Prostate gland (tissue), 2 donors: ENCODE measurements at regions not wholly inside any gene's neighbourhood (a gene's known extent, or its start where the extent isn't known, plus 50 kb on each side); places are given as distances from the start of the nearest gene placed in this dataset.

Source experiments
- DNase-seq: peaks from one replicate; pipeline ENCODE4 v3.0.0-alpha.2; 2019; ENCODE audit warnings: low spot score
- H3K27ac ChIP-seq, 2 donors: fragments of 200-600 bp; sonication (generic); 2 replicates each; pipeline ENCODE4 v1.5.1; 2017 to 2019
- H3K27me3 ChIP-seq: fragments of 200-600 bp; sonication (generic); replicated peaks from 2 replicates; pipeline ENCODE4 v1.5.1; 2019; ENCODE audit not compliant: insufficient read depth
- H3K36me3 ChIP-seq, 2 donors: fragments of 200-600 bp; sonication (generic); 1 replicate in 1 of 2; 2 replicates in 1 of 2; pipeline versions ENCODE4 v1.5.1 to v1.8.1; 2017 to 2019
- H3K4me1 ChIP-seq: fragments of 200-600 bp; sonication (generic); replicated peaks from 2 replicates; pipeline ENCODE4 v1.5.1; 2019
- H3K4me3 ChIP-seq, 2 donors: fragments of 200-600 bp; sonication (generic); 2 replicates each; pipeline ENCODE4 v1.5.1; 2017 to 2019
- H3K9me3 ChIP-seq: fragments of 200-600 bp; sonication (generic); 2 replicates; pipeline ENCODE4 v1.5.1; 2017
- CTCF ChIP-seq, 4 experiments: fragments of 200-600 bp in 2 of 4; fragments of 450-650 bp in 2 of 4; sonication (generic) in 2 of 4; IDR thresholded peaks; 1 replicate in 3 of 4; 2 replicates in 1 of 4; pipeline ENCODE4 v1.5.1; 2016 to 2019; ENCODE audit warnings: antibody characterized with exemption in 4 of 4, mild to moderate bottlenecking in 2 of 4, moderate library complexity in 2 of 4
- POLR2A ChIP-seq: fragments of 450-650 bp; IDR thresholded peaks from one replicate; pipeline ENCODE4 v1.6.1; 2016; ENCODE audit warnings: antibody characterized with exemption, mild to moderate bottlenecking
- POLR2AphosphoS5 ChIP-seq: sonication (generic); formaldehyde crosslinking; IDR thresholded peaks from one replicate; pipeline ENCODE4 v1.6.1; 2017; ENCODE audit warnings: antibody characterized with exemption
- WGBS: methylation state at CpG from one replicate; pipeline ENCODE4 v1.1.5; 2018; 5-methylcytosine and 5-hydroxymethylcytosine counted together
- intact Hi-C: fragments of 100-400 bp; cut with DNase I; formaldehyde crosslinking; loops from one replicate; pipeline ENCODE4 v1.14.2; 2022

DNA sequence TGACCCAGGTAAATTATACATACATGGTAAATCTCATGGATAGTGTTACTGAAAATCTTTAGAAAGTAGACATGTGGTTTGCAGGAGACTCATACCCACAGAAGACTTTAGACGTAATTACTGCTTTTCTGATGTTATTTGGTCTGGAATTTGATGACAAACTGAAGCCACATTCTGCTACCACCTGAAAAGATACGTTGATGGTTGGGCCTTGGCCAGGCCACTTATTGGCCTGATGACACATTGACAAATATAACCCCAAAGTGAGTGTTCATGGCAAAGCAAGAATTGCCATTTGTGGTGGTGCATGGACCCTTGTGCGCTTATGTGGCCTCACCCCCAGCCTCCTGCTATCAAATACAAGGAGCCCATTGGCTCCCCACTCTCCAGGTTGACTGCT, 155.6 kb downstream of the METTL4 start:
- intact Hi-C loops = no loop called here
- Histone ChIP-seq H3K4me3 (no peak overlapping the region), H3K36me3 (no peaks in the 10 kb centered on the region), H3K4me1 (no peaks in the 10 kb centered on the region), H3K27me3 (no peaks in the 10 kb centered on the region), H3K27ac (no peak overlapping the region), H3K9me3 (no peaks in the 10 kb centered on the region)
- TF ChIP-seq CTCF (IDR thresholded peaks at IDR 0.05) (no peak), POLR2AphosphoS5 (no peak), POLR2A (no peak)
- DNase-seq = no peak
- 83% methylated on average over 3 of the region's 3 CpGs for WGBS

- TF ChIP-seq POLR2AphosphoS5 (no peak), CTCF (IDR thresholded peaks at IDR 0.05) (no peak), POLR2A (no peak)
- Histone ChIP-seq H3K4me1 (no peaks in the 10 kb centered on the region), H3K9me3 (no peaks in the 10 kb centered on the region), H3K36me3 (no peaks in the 10 kb centered on the region), H3K27me3 (no peaks in the 10 kb centered on the region), H3K4me3 (no peak overlapping the region), H3K27ac (no peak overlapping the region)
- DNase-seq = no peak
- WGBS = 82% methylated on average over 5 of the region's 5 CpGs
- intact Hi-C loops = no loop called here
Measured at GRCh38 chr18:2417861-2418610, 153.3 kb downstream of the METTL4 start.

DNA sequence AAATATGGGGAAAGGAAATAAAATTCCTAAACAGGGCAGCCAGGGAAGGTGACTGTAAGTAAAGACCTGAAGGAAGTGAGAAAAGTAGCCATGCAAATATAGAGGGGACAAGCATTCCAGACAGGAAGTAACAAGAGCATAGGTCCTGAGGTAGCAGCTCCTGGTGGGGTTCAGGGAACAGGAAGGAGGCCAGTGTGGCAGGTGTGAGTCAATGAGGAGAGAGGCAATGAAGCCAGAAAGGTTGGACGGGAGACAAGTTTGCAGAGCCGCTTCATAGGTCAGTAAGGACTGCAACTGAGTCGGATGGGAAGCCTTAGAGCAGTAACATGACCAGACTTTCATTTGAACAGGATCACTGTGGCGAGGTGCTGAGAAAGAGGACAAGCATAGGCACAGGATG, 150.9 kb downstream of the METTL4 start:
- Histone ChIP-seq H3K4me3 (no peak overlapping the region), H3K27me3 (no peaks in the 10 kb centered on the region), H3K27ac (no peak overlapping the region), H3K36me3 (no peaks in the 10 kb centered on the region), H3K4me1 (no peaks in the 10 kb centered on the region), H3K9me3 (no peaks in the 10 kb centered on the region)
- DNase-seq = no peak
- no peak for TF ChIP-seq CTCF (IDR thresholded peaks at IDR 0.05)
- TF ChIP-seq POLR2A = no peak
- no peak for TF ChIP-seq POLR2AphosphoS5
- 87% methylated on average over 4 of the region's 4 CpGs for WGBS
- intact Hi-C loops = no loop called here

DNA sequence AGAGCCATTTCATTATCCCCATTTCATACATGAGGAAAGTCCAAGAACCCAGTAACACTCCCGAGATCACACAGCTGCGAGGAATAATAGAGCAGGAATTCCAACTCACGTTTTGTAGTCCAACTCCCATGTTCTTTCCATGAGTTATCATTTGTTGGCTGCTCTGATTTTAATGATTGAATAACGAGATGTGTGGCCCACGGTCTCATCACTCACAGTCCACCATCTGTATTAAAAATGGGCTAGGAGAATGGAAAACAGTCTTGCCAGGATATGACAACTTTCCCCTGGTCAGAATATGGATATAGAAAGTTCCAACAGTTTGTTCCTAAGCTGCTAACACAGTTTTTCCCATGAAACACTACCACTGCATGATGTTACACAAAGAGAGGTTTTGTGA, 147.5 kb downstream of the METTL4 start:
- H3K4me1 ChIP-seq = no peaks in the 10 kb centered on the region
- H3K27ac ChIP-seq = no peak overlapping the region
- intact Hi-C loops = no loop called here
- no peaks in the 10 kb centered on the region for H3K27me3 ChIP-seq
- no peaks in the 10 kb centered on the region for H3K36me3 ChIP-seq
- no peak overlapping the region for H3K4me3 ChIP-seq
- WGBS = 56% methylated on average over 5 of the region's 5 CpGs
- DNase-seq = no peak
- TF ChIP-seq CTCF (IDR thresholded peaks at IDR 0.05) = no peak
- H3K9me3 ChIP-seq = no peaks in the 10 kb centered on the region

GRCh38 chr18:2424420-2424819, 146.9 kb downstream of the METTL4 start:
- WGBS = 57% methylated on average over 3 of the region's 3 CpGs
- no peaks in the 10 kb centered on the region for H3K36me3 ChIP-seq
- no peak overlapping the region for H3K27ac ChIP-seq
- H3K4me3 ChIP-seq = no peak overlapping the region
- intact Hi-C loops = no loop called here
- H3K4me1 ChIP-seq = no peaks in the 10 kb centered on the region
- DNase-seq = no peak
- no peak for TF ChIP-seq POLR2AphosphoS5
- no peak for TF ChIP-seq CTCF (IDR thresholded peaks at IDR 0.05)
- TF ChIP-seq POLR2A = no peak
- H3K27me3 ChIP-seq = no peaks in the 10 kb centered on the region
- no peaks in the 10 kb centered on the region for H3K9me3 ChIP-seq
